HuH-7 (cell line): ENCODE measurements at regions not wholly inside any gene's neighbourhood (a gene's known extent, or its start where the extent isn't known, plus 50 kb on each side); places are given as distances from the start of the nearest gene placed in this dataset.

Source experiments
- DNase-seq: peaks from one replicate; pipeline ENCODE4 v3.0.0; 2011; ENCODE audit warnings: low spot score

GRCh38 chr6:113642714-113643406 lies 214.3 kb upstream of the MARCKS start:
- peak; percentile 55 for DNase-seq

GRCh38 chr6:113643407-113643770 lies 213.8 kb upstream of the MARCKS start:
- DNase-seq, result no peak

- no peak for DNase-seq
These were observed 212.1 kb upstream of the MARCKS start for GRCh38 chr6:113644861-113645575.

GRCh38 chr6:113645576-113645970 lies 211.6 kb upstream of the MARCKS start:
- no peak for DNase-seq

GRCh38 chr6:113645986-113646385 lies 211.2 kb upstream of the MARCKS start:
- DNase-seq, result no peak

GRCh38 chr6:113646701-113647100 lies 210.4 kb upstream of the MARCKS start:
- DNase-seq, result no peak

GRCh38 chr6:113647143-113647889 lies 209.8 kb upstream of the MARCKS start:
- no peak for DNase-seq

GRCh38 chr6:113648698-113649097 lies 208.4 kb upstream of the MARCKS start:
- DNase-seq, result no peak

- no peak for DNase-seq
These were observed 207.9 kb upstream of the MARCKS start for GRCh38 chr6:113649276-113649675.

GRCh38 chr6:113649880-113650609 lies 207.1 kb upstream of the MARCKS start:
- no peak for DNase-seq

- no peak for DNase-seq
These were observed 206.6 kb upstream of the MARCKS start for GRCh38 chr6:113650610-113650979.

GRCh38 chr6:113651120-113651519 lies 206.0 kb upstream of the MARCKS start:
- DNase-seq, result no peak

GRCh38 chr6:113651920-113652319 lies 205.2 kb upstream of the MARCKS start:
- no peak for DNase-seq

GRCh38 chr6:113653275-113653674 lies 203.9 kb upstream of the MARCKS start:
- no peak for DNase-seq

GRCh38 chr6:113654396-113654795 lies 202.7 kb upstream of the MARCKS start:
- DNase-seq, result no peak

GRCh38 chr6:113655761-113656160 lies 201.4 kb upstream of the MARCKS start:
- DNase-seq, result no peak

GRCh38 chr6:113659762-113660404 lies 197.3 kb upstream of the MARCKS start:
- no peak for DNase-seq

- DNase-seq, result no peak
These were observed 196.3 kb upstream of the MARCKS start for GRCh38 chr6:113660819-113661218.

GRCh38 chr6:113662093-113662665 lies 195.0 kb upstream of the MARCKS start:
- DNase-seq, result no peak

- DNase-seq, result no peak
These were observed 194.3 kb upstream of the MARCKS start for GRCh38 chr6:113662688-113663333.

- no peak for DNase-seq
These were observed 192.2 kb upstream of the MARCKS start for GRCh38 chr6:113664909-113665308.
